ENCODE measurements at regions not wholly inside any gene's neighbourhood (a gene's known extent, or its start where the extent isn't known, plus 50 kb on each side); places are given as distances from the start of the nearest gene placed in this dataset.

GRCh38 chr15:38046257-38047051, 112.0 kb downstream of the TMCO5A start:
- no peak for DNase-seq

- no peak for DNase-seq
These were observed 113.6 kb downstream of the TMCO5A start for GRCh38 chr15:38048001-38048455.

- no peak for DNase-seq
These were observed 115.5 kb downstream of the TMCO5A start for GRCh38 chr15:38049891-38050290.

DNA sequence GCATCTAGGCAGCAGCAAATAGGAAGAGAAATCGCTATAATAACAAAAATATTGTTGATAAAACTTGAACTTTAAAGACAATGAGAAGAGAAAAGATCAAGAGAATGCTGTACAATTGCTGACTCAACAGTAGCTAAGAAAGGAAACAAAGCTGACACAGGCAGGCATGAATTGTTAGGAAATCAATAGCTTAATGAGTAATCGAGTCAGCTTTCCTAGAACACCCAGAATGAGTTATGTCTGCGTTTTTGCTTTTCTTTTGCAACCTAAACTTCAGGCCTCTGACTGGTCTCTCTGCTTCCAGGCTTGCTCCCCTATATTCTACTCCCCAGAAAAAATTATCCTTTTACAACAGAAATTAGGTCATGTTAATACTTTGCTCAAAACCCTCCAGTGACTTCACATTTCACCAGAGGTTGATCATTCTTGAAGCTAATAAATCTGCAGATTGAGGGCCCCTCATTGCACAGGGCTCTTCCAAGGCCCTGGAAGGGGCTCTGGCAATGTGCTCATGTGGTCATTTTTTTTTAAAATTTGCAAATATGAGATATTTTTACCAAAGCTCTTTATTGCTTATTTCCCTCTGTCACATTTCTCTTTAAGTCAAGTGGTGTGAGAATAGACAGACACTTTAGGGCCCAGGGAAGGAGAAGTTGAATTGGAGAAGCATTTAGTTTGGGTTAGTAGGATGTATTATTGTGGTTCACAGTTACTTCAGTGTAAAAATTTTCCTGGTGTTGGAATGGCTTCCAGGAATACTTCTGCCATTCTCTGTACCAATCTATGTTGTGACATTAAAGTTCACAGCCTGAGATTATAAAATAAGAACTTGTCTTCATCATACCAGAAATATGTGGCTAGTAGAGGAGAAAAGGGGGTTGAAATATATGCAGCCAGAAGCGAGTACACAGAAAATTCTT, 116.3 kb downstream of the TMCO5A start:
- no peak for DNase-seq

DNA sequence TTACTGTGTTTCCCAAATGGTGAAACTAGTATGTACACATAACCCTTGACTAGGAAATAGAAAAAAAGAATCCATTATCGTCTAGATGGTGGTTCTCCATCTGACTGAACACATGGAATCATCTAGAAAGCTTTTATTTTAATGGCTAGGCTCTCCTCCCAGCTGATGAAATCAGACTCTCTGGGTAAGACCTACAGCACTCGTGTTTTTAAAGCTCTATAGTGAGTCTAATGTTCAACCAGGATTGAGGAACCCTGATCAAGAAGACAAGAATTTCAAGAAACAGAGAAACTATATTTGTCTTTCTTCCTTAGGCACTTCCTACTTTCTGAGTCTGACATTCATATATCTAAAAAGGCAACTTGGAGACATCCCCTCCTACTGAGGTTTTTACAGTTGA, 118.8 kb downstream of the TMCO5A start:
- DNase-seq = no peak

DNA sequence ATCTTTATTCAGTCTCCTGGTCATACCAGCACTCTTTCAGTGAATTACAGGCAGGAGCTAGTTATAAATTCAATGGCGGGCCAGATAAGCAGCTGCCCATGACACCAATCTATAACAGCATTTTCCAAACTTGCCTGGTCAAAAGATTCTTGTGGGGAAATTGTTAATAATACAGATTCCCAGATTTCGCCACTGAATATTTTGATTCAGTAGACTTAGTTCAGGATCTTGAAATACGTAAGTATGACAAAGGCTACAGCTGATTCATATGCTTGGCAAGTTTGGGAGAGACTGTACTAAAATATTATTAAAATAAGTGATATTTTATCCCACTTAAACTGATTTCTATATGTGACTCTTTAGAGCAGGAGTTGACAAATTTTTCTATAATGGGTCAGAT, 119.3 kb downstream of the TMCO5A start:
- no peak for DNase-seq

GRCh38 chr15:38054488-38054887, 120.0 kb downstream of the TMCO5A start:
- no peak for DNase-seq

- DNase-seq = no peak
These were observed 124.2 kb downstream of the TMCO5A start for GRCh38 chr15:38058596-38059075.

DNA sequence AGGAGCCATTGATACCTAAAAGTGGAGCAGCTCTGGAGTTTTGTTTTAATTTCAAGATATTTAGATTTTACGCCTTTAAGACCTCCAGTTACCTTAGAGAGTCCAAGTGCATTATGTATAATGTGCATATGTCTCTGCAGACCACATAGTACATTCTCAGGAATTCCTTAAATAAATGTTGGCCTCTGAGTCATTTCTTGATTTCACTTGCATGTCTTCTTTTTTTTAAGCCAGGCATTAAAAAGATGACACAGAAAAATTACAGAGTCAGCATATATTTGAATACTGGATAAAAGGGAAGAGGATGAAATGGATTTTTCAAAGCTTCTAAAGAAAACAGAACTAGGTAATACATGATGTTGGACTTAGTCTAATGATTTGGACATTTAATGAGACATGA, 125.2 kb downstream of the TMCO5A start:
- DNase-seq = no peak

DNA sequence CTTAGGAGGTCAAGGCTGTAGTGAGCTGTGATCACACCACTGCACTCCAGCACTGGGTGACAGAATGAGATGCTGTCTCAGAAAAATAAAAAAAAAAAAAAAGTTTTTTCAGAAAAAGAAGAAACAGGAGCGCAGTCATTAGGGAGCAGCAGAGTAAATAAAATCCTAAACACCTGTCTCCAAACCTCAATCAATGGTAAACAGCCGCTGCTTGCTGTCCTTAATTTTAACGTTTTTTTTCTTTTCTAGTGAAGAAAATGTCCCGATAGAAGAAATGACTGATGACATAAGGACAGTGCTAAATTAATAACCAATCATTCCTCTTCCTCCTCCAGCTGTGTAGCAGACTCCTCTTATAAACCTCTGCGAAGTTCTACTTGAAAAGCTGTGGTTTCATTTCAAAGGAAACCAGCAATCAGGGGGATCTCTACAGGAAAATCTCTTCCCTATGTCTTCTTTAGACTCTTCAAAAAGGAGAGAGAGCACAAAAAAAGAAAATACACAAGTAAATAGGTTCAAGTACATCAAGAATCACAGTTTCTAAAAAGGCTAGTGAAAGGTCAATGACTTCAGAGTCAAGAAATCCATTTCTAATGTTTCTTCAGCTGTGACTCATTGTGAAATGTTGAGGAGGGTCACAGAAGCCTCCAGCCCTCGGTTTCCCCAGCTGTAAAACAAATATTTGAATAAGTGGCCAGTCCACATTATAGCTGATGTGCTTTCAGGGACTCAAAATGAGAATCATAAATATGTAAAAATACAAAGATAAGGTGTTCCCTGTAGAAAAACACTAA, 127.6 kb downstream of the TMCO5A start:
- DNase-seq = no peak

DNA sequence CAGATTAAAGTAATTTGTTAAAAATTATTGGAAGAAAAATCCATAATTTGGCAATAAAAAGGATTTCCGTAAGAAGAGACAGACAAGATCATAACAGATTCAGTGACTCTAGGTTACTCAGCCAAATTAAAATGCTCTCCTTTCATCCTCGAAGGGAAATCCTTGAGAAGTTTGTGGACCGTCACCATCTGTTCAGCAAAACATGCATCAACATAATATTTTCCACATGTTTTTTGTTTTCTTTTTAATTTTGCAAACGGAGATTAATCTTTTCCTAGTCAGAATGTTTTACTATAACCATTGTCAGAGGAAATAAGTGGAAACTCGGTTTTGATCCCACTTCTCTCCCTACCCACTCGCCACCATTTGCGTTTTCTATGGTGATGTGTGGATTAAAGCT, 128.3 kb downstream of the TMCO5A start:
- DNase-seq = no peak

DNA sequence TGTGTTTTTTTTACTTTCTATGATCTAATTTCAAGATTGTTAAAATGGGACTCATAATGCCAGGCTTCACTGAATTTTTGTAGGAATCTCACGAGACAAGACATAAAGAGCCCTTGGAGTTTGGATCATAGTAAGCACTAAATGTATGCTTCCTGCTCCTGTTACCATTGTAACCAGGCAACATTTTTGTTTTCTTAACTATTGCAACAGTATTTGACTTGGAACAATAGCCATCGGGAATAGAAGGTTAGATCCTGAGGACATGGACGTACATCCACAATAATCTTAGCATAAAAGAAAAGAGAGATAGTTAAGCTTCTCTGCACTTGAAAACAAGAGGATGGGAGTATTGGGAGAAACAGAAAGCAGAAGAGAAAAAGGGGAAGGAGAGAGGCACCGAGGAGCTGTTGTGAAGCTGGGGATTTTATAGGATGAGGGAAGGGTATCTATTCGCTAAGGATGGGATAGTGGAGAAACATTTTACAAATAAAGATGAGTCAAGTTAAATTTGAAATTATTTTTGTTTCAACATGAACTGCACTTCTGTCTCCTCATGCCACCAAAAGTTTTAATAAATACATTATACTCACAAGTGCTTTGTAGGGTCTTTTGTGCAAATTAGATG, 131.4 kb downstream of the TMCO5A start:
- no peak for DNase-seq

DNA sequence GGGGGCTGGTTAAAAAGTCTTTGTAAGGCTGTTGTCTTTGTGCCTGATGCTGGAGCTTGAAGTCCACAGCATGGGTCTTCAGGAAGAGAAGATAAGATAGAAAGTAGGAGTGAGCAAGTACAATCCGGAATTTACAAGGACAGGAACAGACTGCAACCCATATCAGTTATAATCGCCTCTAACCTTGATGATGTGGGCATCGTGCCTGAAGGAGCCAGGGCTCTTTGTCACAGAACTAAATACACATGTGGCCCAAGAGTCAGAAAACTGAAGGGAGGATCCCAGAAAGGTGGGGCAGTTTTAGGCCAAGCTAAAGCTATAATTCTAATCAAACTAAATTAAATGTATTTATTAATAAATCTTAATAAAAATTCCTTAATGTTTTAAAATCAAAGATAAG, 132.2 kb downstream of the TMCO5A start:
- DNase-seq = no peak

- no peak for DNase-seq
These were observed 134.4 kb downstream of the TMCO5A start for GRCh38 chr15:38068626-38069391.

- no peak for DNase-seq
These were observed 135.1 kb downstream of the TMCO5A start for GRCh38 chr15:38069511-38070011.

DNA sequence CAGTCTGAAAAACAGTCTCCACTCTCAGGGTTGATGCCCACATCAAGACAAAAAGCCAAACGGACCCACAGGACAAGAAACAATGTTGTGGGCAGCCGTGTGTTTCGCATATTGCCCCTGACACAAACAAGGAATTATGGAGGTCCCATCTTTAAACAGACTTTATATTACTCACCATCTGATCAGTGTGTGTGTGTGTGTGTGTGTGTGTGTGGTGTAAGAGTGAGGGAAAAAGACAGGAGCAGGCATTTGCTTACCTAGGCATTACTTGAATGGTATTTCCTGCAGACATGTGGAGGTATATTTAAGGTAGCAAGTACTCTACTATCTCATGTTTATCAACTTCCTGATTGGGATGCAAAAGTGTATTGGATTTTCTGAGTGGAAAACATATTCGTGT, 136.3 kb downstream of the TMCO5A start:
- no peak for DNase-seq

GRCh38 chr15:38071211-38071972, 137.0 kb downstream of the TMCO5A start:
- no peak for DNase-seq

DNA sequence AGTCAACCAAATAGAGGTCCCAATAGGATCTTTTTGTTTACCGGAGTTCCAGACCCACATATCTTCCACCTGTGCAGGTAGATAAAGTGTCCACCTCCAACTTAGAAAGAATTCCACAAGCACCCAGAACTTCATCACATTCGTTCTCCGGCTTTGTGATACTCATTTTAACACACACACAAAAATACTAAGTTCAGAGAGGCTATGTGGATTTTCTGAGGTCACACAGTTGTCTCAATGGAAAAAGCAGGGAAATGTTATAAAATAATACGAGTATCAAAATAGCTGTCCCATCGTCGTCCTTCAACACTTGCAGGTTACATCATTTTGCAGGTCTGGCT, 137.5 kb downstream of the TMCO5A start:
- DNase-seq = no peak

- DNase-seq = peak in 1 of 2 donors; percentile 13
These were observed 138.1 kb downstream of the TMCO5A start for GRCh38 chr15:38072348-38073177.
